ENCODE measurements at regions not wholly inside any gene's neighbourhood (a gene's known extent, or its start where the extent isn't known, plus 50 kb on each side); places are given as distances from the start of the nearest gene placed in this dataset.

DNA sequence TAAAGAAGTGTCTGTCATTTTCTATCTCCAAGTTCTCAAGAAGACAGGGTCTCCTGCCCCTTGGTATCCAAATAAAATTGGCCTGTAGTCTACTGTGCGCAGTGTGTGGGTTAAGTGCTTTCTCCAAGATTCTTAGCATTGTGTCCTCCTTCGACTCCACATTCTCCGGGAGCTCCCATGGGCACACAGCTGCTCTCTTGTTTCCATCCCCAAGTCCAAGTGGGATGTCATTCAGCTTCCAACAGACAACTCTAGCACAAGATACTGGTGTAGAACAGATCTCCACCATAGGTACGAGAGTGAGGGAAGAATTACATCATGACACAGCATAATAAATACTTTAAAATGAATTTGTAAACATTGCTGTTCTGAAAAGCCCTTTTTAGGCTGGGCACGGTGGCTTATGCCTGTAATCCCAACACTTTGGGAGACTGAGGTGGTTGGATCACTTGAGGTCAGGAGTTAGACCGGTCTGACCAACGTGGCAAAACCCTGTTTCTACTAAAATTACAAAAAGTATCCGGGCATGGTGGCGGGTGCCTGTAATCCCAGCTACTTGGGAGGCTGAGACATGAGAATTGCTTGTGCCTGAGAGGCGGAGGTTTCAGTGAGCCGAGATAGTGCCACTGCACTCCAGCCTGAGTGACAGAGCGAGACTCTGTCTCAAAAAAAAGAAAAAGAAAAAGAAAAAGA, 196.2 kb downstream of the C9orf152 start:
- H3K4me3 ChIP-seq = no peak overlapping the region
- no peaks in the 10 kb centered on the region for H3K36me3 ChIP-seq (ENCODE audit: control insufficient read depth in 2 of 2, insufficient read depth in 2 of 2, low read length in 1 of 2)
- intact Hi-C loops (cut with micrococcal nuclease; ENCODE audit: unreplicated experiment) = no loop called here
- CTCF ChIA-PET = interaction anchor here (0.5 kb wide), 1 partner anchor 245 kb away, joined by 3 read pairs; no protein-coding TSS in a partner anchor
- no peak overlapping the region for H3K27ac ChIP-seq (ENCODE audit: control insufficient read depth, insufficient read depth)
- DNase-seq (ENCODE audit: low read depth, low spot score) (no peak), ATAC-seq (no peak), FAIRE-seq (no peak)
- peaks cover 20% of the 10 kb centered on the region for H3K4me1 ChIP-seq (ENCODE audit: control insufficient read depth, insufficient read depth, low read length)
- WGBS (ENCODE audit: insufficient coverage, insufficient replicate concordance, low lambda C conversion rate, missing lambda C conversion rate) = 86% methylated on average over 12 of the region's 12 CpGs
- POLR2A ChIA-PET = interaction anchor here (0.6 kb wide), 1 partner anchor 10 kb away, joined by 3 read pairs; no protein-coding TSS in a partner anchor
- H3K4me2 ChIP-seq (ENCODE audit: control insufficient read depth, insufficient read depth) = no peak overlapping the region
- SMC1A ChIA-PET (ENCODE audit: uncharacterized antibody, unreplicated experiment) = interaction anchor here (0.9 kb wide), 1 partner anchor 20 kb away, joined by 5 read pairs; no protein-coding TSS in a partner anchor
- in situ Hi-C loops (cut with MboI) = no loop called here
- no peak overlapping the region for H2AFZ ChIP-seq (ENCODE audit: control insufficient read depth, low read depth, low read length)
- RAD21 ChIA-PET (ENCODE audit: unreplicated experiment) = no interaction called here
- no peaks in the 10 kb centered on the region for H3K79me2 ChIP-seq (ENCODE audit: control insufficient read depth, insufficient read depth, low read length)
- H3K27me3 ChIP-seq (replicated peaks in 1 of 2; ENCODE audit: control insufficient read depth in 2 of 2, insufficient read depth in 2 of 2, low read length in 1 of 2) = no peaks in the 10 kb centered on the region
- BruUV-seq (replicated peaks) = no TSS peak
- H3K9ac ChIP-seq (ENCODE audit: control insufficient read depth, insufficient read depth, low read length) = no peak overlapping the region
- H3K9me3 ChIP-seq (replicated peaks; ENCODE audit: control insufficient read depth, insufficient read depth, low read length) = no peaks in the 10 kb centered on the region
- H4K20me1 ChIP-seq (ENCODE audit: control insufficient read depth, insufficient read depth) = no peaks in the 10 kb centered on the region
- TF ChIP-seq PAX8 (IDR thresholded peaks at IDR 0.05) (no peak), CEBPZ (IDR thresholded peaks at IDR 0.05; ENCODE audit: low read depth, low read length) (no peak), ZNF274 (IDR thresholded peaks at IDR 0.05; ENCODE audit: insufficient read depth, insufficient read length) (no peak), ASH2L (IDR thresholded peaks at IDR 0.05; ENCODE audit: borderline replicate concordance, low read depth) (no peak), BACH1 (IDR thresholded peaks at IDR 0.05; ENCODE audit: borderline replicate concordance) (no peak), FOS (IDR thresholded peaks at IDR 0.05; ENCODE audit: borderline replicate concordance, extremely low read depth, insufficient read length) (no peak), ZNF687 (IDR thresholded peaks at IDR 0.05) (no peak), TCF7 (IDR thresholded peaks at IDR 0.05; ENCODE audit: borderline replicate concordance) (no peak), ATF3 (IDR thresholded peaks at IDR 0.05; ENCODE audit: borderline replicate concordance, extremely low read depth, low read depth, low read length) (no peak), SMARCA5 (IDR thresholded peaks at IDR 0.05) (no peak), SIN3A (IDR thresholded peaks at IDR 0.05; ENCODE audit: low read depth, low read length) (no peak)
- TF ChIP-seq, protein P1, sequence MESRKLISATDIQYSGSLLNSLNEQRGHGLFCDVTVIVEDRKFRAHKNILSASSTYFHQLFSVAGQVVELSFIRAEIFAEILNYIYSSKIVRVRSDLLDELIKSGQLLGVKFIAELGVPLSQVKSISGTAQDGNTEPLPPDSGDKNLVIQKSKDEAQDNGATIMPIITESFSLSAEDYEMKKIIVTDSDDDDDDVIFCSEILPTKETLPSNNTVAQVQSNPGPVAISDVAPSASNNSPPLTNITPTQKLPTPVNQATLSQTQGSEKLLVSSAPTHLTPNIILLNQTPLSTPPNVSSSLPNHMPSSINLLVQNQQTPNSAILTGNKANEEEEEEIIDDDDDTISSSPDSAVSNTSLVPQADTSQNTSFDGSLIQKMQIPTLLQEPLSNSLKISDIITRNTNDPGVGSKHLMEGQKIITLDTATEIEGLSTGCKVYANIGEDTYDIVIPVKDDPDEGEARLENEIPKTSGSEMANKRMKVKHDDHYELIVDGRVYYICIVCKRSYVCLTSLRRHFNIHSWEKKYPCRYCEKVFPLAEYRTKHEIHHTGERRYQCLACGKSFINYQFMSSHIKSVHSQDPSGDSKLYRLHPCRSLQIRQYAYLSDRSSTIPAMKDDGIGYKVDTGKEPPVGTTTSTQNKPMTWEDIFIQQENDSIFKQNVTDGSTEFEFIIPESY (IDR thresholded peaks at IDR 0.05) = no peak
- TF ChIP-seq, protein P2, sequence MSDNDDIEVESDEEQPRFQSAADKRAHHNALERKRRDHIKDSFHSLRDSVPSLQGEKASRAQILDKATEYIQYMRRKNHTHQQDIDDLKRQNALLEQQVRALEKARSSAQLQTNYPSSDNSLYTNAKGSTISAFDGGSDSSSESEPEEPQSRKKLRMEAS (IDR thresholded peaks at IDR 0.05; ENCODE audit: low read depth, low read length) = no peak
